BJ (cell line): ENCODE measurements at regions not wholly inside any gene's neighbourhood (a gene's known extent, or its start where the extent isn't known, plus 50 kb on each side); places are given as distances from the start of the nearest gene placed in this dataset.

Experiments
- CTCF ChIA-PET: fragments of 350-600 bp; formaldehyde crosslinking; extraction: SDS; loops from one replicate; lab custom pipeline; 2021; ENCODE audit warnings: antibody characterized with exemption, inconsistent platforms; lab: Yijun Ruan, JAX
- POLR2A ChIA-PET: fragments of 300-600 bp; sonication (Branson Sonifier 250); formaldehyde crosslinking; extraction: SDS; loops from one replicate; lab custom pipeline; 2021; ENCODE audit warnings: antibody characterized with exemption; lab: Charles Lee
- DNase-seq: peaks from one replicate; pipeline ENCODE4 v3.0.0-alpha.2; 2011; ENCODE audit warnings: low read depth
- H3K27me3 ChIP-seq: 2 replicates; pipeline ENCODE4 v1.6.0; 2011; ENCODE audit warnings: low read length; ENCODE audit not compliant: control insufficient read depth, insufficient read depth
- H3K36me3 ChIP-seq: 2 replicates; pipeline ENCODE4 v1.5.1; 2011; ENCODE audit warnings: low read length; ENCODE audit not compliant: control insufficient read depth, insufficient read depth
- H3K4me3 ChIP-seq: 2 replicates; pipeline ENCODE4 v1.5.1; 2011; ENCODE audit warnings: low read depth, mild to moderate bottlenecking, control low read depth, low read length
- TF ChIP-seq, protein P1 (sequence below): IDR thresholded peaks from 2 replicates; pipeline ENCODE4 v1.5.1; 2011; ENCODE audit warnings: low read depth, mild to moderate bottlenecking, control low read depth, inconsistent platforms, low read length, moderate library complexity; ENCODE audit not compliant: insufficient read depth

DNA sequence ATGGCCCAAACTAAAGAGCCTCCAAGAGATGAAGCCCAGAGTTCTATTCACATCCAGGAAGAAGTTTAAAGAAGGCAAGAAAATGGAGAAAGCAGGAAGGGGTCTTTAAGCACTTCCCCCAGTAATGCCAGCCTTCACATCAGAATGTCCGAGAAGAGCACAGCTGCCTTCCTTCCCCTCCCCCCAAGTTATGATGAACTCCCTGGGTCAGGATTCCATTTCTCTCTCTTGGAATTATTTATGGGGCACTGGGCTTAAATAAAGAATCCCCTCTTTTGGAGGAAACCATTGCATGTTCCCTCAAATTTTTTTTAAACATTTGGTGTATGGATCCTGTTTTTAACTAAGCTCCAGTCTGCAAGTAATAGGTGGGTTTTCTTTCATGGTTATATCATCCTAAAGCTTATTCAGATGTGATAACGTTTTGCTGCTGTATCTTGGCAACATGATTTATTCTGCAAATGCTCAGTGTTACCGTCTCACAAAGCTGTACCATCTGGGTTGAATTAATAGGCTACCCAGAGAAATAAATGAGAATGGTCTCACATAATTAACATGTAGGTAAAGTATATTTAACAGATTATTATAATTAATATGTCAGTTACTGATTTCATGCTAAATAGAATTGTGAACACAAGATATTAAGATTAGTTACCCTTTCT is 160.9 kb upstream of the TOX3 start:
- TF ChIP-seq, protein P1, sequence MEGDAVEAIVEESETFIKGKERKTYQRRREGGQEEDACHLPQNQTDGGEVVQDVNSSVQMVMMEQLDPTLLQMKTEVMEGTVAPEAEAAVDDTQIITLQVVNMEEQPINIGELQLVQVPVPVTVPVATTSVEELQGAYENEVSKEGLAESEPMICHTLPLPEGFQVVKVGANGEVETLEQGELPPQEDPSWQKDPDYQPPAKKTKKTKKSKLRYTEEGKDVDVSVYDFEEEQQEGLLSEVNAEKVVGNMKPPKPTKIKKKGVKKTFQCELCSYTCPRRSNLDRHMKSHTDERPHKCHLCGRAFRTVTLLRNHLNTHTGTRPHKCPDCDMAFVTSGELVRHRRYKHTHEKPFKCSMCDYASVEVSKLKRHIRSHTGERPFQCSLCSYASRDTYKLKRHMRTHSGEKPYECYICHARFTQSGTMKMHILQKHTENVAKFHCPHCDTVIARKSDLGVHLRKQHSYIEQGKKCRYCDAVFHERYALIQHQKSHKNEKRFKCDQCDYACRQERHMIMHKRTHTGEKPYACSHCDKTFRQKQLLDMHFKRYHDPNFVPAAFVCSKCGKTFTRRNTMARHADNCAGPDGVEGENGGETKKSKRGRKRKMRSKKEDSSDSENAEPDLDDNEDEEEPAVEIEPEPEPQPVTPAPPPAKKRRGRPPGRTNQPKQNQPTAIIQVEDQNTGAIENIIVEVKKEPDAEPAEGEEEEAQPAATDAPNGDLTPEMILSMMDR: no peak
- Histone ChIP-seq H3K4me3 (no peak overlapping the region), H3K36me3 (no peaks in the 10 kb centered on the region), H3K27me3 (no peaks in the 10 kb centered on the region)
- no peak for DNase-seq
- ChIA-PET POLR2A (no interaction called here), CTCF (no interaction called here)

DNA sequence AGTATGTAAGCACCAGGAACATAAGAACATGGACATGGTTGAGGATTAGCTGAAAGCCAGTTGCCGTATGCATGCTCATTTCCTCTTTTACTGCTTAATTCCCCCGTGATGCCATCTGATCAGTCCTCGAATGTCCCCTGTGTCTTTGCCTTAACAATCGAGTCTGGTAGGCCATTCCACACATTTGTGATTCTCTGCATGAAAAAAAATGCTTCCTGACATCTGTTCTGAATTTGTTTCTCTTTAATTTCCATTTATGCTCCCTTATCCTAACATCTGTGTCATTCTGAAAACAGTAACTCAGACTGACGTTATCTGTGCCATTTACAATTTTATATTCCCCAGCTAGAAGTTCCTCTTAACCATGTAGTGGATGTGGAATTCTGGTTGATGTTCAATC is 158.2 kb upstream of the TOX3 start:
- CTCF ChIA-PET: no interaction called here
- DNase-seq: no peak
- Histone ChIP-seq H3K4me3 (no peak overlapping the region), H3K36me3 (no peaks in the 10 kb centered on the region), H3K27me3 (no peaks in the 10 kb centered on the region)
- POLR2A ChIA-PET: no interaction called here
- TF ChIP-seq, protein P1: no peak

DNA sequence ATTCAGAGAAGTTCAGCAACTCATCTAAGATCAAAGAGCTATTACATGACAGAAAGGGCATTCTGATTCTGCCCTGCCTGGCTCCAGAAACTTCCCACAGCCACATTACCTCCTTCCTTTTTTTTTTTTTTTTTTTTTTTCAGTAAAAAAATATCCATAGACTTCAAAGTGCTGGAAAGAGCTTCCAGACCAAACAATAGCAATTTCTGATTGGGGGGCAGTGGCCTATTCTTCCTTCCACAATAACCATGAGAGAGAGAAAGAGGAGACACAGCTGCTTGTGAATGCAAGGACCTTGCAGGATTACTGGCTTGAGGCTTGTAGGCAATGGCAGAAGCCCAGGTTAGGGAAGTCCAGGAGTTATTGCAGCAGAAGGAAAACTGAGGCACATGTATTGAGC is 151.0 kb upstream of the TOX3 start:
- ChIA-PET CTCF (no interaction called here), POLR2A (no interaction called here)
- TF ChIP-seq, protein P1: no peak

DNA sequence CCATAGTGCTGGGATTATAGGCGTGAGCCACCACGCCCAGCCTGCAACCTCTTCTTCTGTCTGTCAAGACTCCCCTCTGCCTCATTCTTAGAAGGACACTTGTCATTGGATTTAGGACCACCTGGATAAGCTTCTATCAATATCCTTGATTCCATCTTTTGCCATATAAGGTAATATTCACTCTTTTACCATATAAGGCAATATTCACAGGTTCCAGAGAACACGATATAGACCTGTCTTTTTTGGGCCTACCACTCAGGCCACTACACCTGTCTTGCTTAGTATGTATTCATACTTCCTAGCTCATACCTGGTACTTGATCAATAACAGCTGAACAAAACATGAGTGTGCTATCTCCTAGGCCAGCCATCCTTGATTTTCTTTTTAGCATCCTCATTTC is 149.2 kb upstream of the TOX3 start:
- POLR2A ChIA-PET: no interaction called here

More for the DNA sequence above, 151.0 kb upstream of the TOX3 start:
- no peak for DNase-seq
- Histone ChIP-seq H3K36me3 (no peaks in the 10 kb centered on the region), H3K27me3 (no peaks in the 10 kb centered on the region), H3K4me3 (no peak overlapping the region)

DNA sequence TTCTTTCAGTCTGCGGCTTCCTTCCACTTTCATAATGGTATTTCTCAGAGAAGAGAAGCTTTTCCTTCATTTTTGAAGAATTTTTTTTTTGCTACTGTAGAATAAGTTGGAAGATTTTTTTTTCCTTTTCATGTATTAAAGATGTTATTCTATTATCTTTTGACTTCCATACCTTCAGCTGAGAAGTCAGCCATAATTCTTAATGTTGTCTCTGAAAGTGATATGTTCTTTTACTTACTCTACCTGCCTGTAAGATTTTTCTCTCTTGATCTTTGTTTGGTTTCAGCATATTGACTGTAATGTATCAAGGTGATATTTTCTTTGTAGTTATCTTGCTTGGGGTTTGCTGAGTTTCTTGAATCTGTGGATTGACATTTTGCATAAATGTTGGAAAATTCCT is 143.5 kb upstream of the TOX3 start:
- Histone ChIP-seq H3K4me3 (no peak overlapping the region), H3K27me3 (no peaks in the 10 kb centered on the region), H3K36me3 (no peaks in the 10 kb centered on the region)
- TF ChIP-seq, protein P1: no peak
- no peak for DNase-seq
- ChIA-PET POLR2A (no interaction called here), CTCF (no interaction called here)

More for the DNA sequence above, 149.2 kb upstream of the TOX3 start:
- no peaks in the 10 kb centered on the region for H3K36me3 ChIP-seq
- CTCF ChIA-PET: no interaction called here
- TF ChIP-seq, protein P1: no peak
- no peak for DNase-seq
- no peaks in the 10 kb centered on the region for H3K27me3 ChIP-seq
- H3K4me3 ChIP-seq: no peak overlapping the region
